ENCODE measurements at regions not wholly inside any gene's neighbourhood (a gene's known extent, or its start where the extent isn't known, plus 50 kb on each side); places are given as distances from the start of the nearest gene placed in this dataset.

- no peak for DNase-seq (ENCODE audit: low spot score)
- peak overlapping the region; percentile 61 to 63 for H3K27ac ChIP-seq
- peak overlapping the region; percentile 25 for H3K4me3 ChIP-seq
- no peak for TF ChIP-seq CTCF (IDR thresholded peaks at IDR 0.05)
Observed at GRCh38 chr6:84556541-84557335, 207.7 kb downstream of the TBX18 start.

- TF ChIP-seq CTCF (IDR thresholded peaks at IDR 0.05), result no peak
- DNase-seq (ENCODE audit: low spot score), result no peak
- Histone ChIP-seq H3K27ac (no peak overlapping the region), H3K4me3 (no peak overlapping the region)
Observed at GRCh38 chr6:84554706-84555105, 209.7 kb downstream of the TBX18 start.

- no peak for DNase-seq (ENCODE audit: low spot score)
- TF ChIP-seq CTCF (IDR thresholded peaks at IDR 0.05), result no peak
- Histone ChIP-seq H3K4me3 (no peak overlapping the region), H3K27ac (no peak overlapping the region)
Observed at GRCh38 chr6:84554074-84554473, 210.3 kb downstream of the TBX18 start.

- no peak for TF ChIP-seq CTCF (IDR thresholded peaks at IDR 0.05)
- no peak for DNase-seq (ENCODE audit: low spot score)
- no peak overlapping the region for H3K4me3 ChIP-seq
Observed at GRCh38 chr6:84553527-84553926, 210.9 kb downstream of the TBX18 start.

GRCh38 chr6:84551797-84552196 is 212.6 kb downstream of the TBX18 start:
- no peak overlapping the region for H3K4me3 ChIP-seq
- H3K27ac ChIP-seq, result no peak overlapping the region
- TF ChIP-seq CTCF (IDR thresholded peaks at IDR 0.05), result no peak
- no peak for DNase-seq (ENCODE audit: low spot score)

More at GRCh38 chr6:84553527-84553926, 210.9 kb downstream of the TBX18 start:
- H3K27ac ChIP-seq, result no peak overlapping the region

GRCh38 chr6:84549917-84550316 is 214.5 kb downstream of the TBX18 start:
- DNase-seq (ENCODE audit: low spot score), result no peak
- H3K27ac ChIP-seq, result no peak overlapping the region
- H3K4me3 ChIP-seq, result no peak overlapping the region
- TF ChIP-seq CTCF (IDR thresholded peaks at IDR 0.05), result no peak

- H3K4me3 ChIP-seq, result no peak overlapping the region
- H3K27ac ChIP-seq, result no peak overlapping the region
- no peak for DNase-seq (ENCODE audit: low spot score)
- TF ChIP-seq CTCF (IDR thresholded peaks at IDR 0.05), result no peak
Observed at GRCh38 chr6:84547341-84547801, 217.0 kb downstream of the TBX18 start.

Data from coronary artery (tissue), 2 donors.